Lower leg skin (tissue), 3 donors: ENCODE measurements at regions not wholly inside any gene's neighbourhood (a gene's known extent, or its start where the extent isn't known, plus 50 kb on each side); places are given as distances from the start of the nearest gene placed in this dataset.

Experiments
- CTCF ChIP-seq, 3 donors: fragments of 450-650 bp; IDR thresholded peaks; one replicate each; pipeline ENCODE4 v1.5.1; 2016; ENCODE audit warnings: antibody characterized with exemption in 3 of 3, mild to moderate bottlenecking in 3 of 3, moderate library complexity in 2 of 3
- POLR2A ChIP-seq, 2 donors: fragments of 450-650 bp; IDR thresholded peaks; one replicate each; pipeline ENCODE4 v1.6.1; 2016 to 2017; ENCODE audit warnings: antibody characterized with exemption in 2 of 2, mild to moderate bottlenecking in 1 of 2, moderate library complexity in 1 of 2

GRCh38 chr6:43938178-43939105 lies 168.4 kb downstream of the VEGFA start:
- TF ChIP-seq CTCF (IDR thresholded peaks at IDR 0.05): no peak
- no peak for TF ChIP-seq POLR2A (IDR thresholded peaks at IDR 0.05)
